ENCODE measurements at regions not wholly inside any gene's neighbourhood (a gene's known extent, or its start where the extent isn't known, plus 50 kb on each side); places are given as distances from the start of the nearest gene placed in this dataset.

- no peak overlapping the region for H3K4me3 Mint-ChIP-seq (ENCODE audit: unreplicated experiment)
- TF ChIP-seq, protein P1, sequence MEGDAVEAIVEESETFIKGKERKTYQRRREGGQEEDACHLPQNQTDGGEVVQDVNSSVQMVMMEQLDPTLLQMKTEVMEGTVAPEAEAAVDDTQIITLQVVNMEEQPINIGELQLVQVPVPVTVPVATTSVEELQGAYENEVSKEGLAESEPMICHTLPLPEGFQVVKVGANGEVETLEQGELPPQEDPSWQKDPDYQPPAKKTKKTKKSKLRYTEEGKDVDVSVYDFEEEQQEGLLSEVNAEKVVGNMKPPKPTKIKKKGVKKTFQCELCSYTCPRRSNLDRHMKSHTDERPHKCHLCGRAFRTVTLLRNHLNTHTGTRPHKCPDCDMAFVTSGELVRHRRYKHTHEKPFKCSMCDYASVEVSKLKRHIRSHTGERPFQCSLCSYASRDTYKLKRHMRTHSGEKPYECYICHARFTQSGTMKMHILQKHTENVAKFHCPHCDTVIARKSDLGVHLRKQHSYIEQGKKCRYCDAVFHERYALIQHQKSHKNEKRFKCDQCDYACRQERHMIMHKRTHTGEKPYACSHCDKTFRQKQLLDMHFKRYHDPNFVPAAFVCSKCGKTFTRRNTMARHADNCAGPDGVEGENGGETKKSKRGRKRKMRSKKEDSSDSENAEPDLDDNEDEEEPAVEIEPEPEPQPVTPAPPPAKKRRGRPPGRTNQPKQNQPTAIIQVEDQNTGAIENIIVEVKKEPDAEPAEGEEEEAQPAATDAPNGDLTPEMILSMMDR (IDR thresholded peaks at IDR 0.05; ENCODE audit: partially characterized antibody, unreplicated experiment), result no peak
- no peak overlapping the region for H3K27ac Mint-ChIP-seq (ENCODE audit: unreplicated experiment)
- H3K4me1 Mint-ChIP-seq (ENCODE audit: low read depth, unreplicated experiment), result no peaks in the 10 kb centered on the region
- H3K36me3 Mint-ChIP-seq (ENCODE audit: unreplicated experiment), result peaks cover 5% of the 10 kb centered on the region
- peaks cover 6% of the 10 kb centered on the region for H3K9me3 Mint-ChIP-seq (ENCODE audit: unreplicated experiment)
- no peaks in the 10 kb centered on the region for H3K27me3 Mint-ChIP-seq (ENCODE audit: unreplicated experiment)
- DNase-seq, result no peak
Measured at GRCh38 chr2:49278141-49278540, 123.8 kb upstream of the FSHR start.

DNA sequence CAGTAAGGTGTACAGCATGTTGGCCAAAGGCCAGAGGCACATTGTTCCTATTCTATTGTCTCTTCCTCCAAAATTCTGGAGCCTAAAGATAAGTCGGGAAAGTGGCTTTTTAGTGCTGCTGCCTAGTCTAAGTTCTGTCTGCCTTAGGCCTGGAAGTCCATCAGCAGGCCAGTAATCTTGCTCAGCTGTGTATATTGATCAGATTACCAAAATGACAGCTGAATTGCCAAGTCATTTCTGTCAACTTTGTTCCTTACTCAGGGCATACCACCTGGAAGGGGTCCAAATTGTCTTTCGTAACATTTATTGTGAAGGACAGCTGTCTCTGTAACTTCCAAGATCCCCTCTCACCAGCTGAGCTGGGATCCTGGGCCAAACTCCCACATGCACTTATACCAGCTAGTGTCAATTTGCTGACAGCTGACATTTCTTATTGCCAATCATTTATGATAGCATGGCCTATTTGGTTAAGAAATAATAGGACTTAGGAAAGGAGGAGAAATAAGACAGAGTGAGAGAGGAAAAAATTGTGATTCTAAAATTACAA lies 116.8 kb upstream of the FSHR start:
- no peak overlapping the region for H3K27ac Mint-ChIP-seq (ENCODE audit: unreplicated experiment)
- no peaks in the 10 kb centered on the region for H3K27me3 Mint-ChIP-seq (ENCODE audit: unreplicated experiment)
- H3K4me1 Mint-ChIP-seq (ENCODE audit: low read depth, unreplicated experiment), result peaks cover 3% of the 10 kb centered on the region
- no peak overlapping the region for H3K4me3 Mint-ChIP-seq (ENCODE audit: unreplicated experiment)
- no peak for DNase-seq
- TF ChIP-seq, protein P1 (IDR thresholded peaks at IDR 0.05; ENCODE audit: partially characterized antibody, unreplicated experiment), result no peak
- H3K36me3 Mint-ChIP-seq (ENCODE audit: unreplicated experiment), result no peaks in the 10 kb centered on the region
- no peaks in the 10 kb centered on the region for H3K9me3 Mint-ChIP-seq (ENCODE audit: unreplicated experiment)

- Mint-ChIP-seq H3K36me3 (ENCODE audit: unreplicated experiment) (no peaks in the 10 kb centered on the region), H3K27ac (ENCODE audit: unreplicated experiment) (no peak overlapping the region), H3K4me3 (ENCODE audit: unreplicated experiment) (no peak overlapping the region), H3K4me1 (ENCODE audit: low read depth, unreplicated experiment) (peaks cover 3% of the 10 kb centered on the region), H3K27me3 (ENCODE audit: unreplicated experiment) (no peaks in the 10 kb centered on the region), H3K9me3 (ENCODE audit: unreplicated experiment) (no peaks in the 10 kb centered on the region)
- DNase-seq, result no peak
- TF ChIP-seq, protein P1 (IDR thresholded peaks at IDR 0.05; ENCODE audit: partially characterized antibody, unreplicated experiment), result no peak
Measured at GRCh38 chr2:49270091-49270490, 115.8 kb upstream of the FSHR start.

GRCh38 chr2:49265471-49265870 lies 111.2 kb upstream of the FSHR start:
- H3K27ac Mint-ChIP-seq (ENCODE audit: unreplicated experiment), result no peak overlapping the region
- H3K4me1 Mint-ChIP-seq (ENCODE audit: low read depth, unreplicated experiment), result peaks cover 3% of the 10 kb centered on the region
- no peak for DNase-seq
- H3K9me3 Mint-ChIP-seq (ENCODE audit: unreplicated experiment), result no peaks in the 10 kb centered on the region
- no peak overlapping the region for H3K4me3 Mint-ChIP-seq (ENCODE audit: unreplicated experiment)
- no peaks in the 10 kb centered on the region for H3K36me3 Mint-ChIP-seq (ENCODE audit: unreplicated experiment)
- TF ChIP-seq, protein P1 (IDR thresholded peaks at IDR 0.05; ENCODE audit: partially characterized antibody, unreplicated experiment), result no peak
- no peaks in the 10 kb centered on the region for H3K27me3 Mint-ChIP-seq (ENCODE audit: unreplicated experiment)

DNA sequence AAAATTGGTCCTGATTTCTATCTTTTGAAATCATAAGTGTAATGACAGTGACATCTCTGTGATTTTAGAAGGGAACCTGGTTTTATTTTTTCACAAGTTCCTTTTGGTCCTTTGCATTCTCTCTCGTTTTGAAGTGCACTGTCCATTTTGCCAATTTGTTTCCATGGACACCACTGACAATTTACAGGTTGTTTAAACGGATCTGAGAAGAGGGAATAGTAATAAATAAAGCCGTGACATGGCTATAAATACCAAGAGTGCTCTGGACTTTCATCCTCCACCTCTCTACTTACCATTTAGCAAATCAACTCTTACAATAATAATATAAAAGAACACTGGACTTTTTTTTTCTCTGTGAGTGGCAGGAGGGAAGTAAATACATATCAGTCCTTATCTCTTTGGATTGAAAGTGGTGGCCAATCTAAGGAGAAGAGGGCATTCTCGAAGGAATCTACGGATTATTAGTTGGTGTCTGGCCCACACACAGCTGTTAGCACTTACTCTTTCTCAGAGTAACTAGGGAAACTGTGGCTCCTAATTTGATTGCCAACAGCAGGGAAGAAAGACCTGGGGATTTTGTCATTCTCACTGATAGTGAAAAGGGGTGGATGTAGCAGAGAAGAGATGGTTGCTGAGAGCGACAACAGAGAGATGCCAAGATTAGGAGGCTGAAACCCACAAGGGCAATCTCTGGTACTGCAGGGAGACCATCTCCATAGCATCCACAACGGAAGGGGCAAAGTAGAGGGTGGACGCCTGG lies 108.7 kb upstream of the FSHR start:
- H3K27ac Mint-ChIP-seq (ENCODE audit: unreplicated experiment), result no peak overlapping the region
- no peak overlapping the region for H3K4me3 Mint-ChIP-seq (ENCODE audit: unreplicated experiment)

More for the DNA sequence above, 108.7 kb upstream of the FSHR start:
- Mint-ChIP-seq H3K9me3 (ENCODE audit: unreplicated experiment) (no peaks in the 10 kb centered on the region), H3K27me3 (ENCODE audit: unreplicated experiment) (no peaks in the 10 kb centered on the region), H3K36me3 (ENCODE audit: unreplicated experiment) (no peaks in the 10 kb centered on the region), H3K4me1 (ENCODE audit: low read depth, unreplicated experiment) (peaks cover 3% of the 10 kb centered on the region)
- TF ChIP-seq, protein P1 (IDR thresholded peaks at IDR 0.05; ENCODE audit: partially characterized antibody, unreplicated experiment), result no peak
- DNase-seq, result no peak

Measured in glutamatergic neuron (in vitro differentiated cells).